Activated B cell treated with CpG ODN at 0.5 μM for 24 hours (primary cell): ENCODE measurements at regions not wholly inside any gene's neighbourhood (a gene's known extent, or its start where the extent isn't known, plus 50 kb on each side); places are given as distances from the start of the nearest gene placed in this dataset.

Experiments
- ATAC-seq: fragments of 200-7000 bp; cut with Tn5 transposase; one replicate; pipeline ENCODE4 v1.10.0; 2021; ENCODE audit warnings: low read depth, mild to moderate bottlenecking, moderate library complexity
- CTCF ChIA-PET: fragments of 350-600 bp; sonication (Branson Sonifier 250); formaldehyde crosslinking; loops from one replicate; lab custom pipeline; 2021; ENCODE audit warnings: antibody characterized with exemption; lab: Charles Lee
- POLR2A ChIA-PET: fragments of 350-600 bp; sonication (Branson Sonifier 250); formaldehyde crosslinking; loops from one replicate; lab custom pipeline; 2021; ENCODE audit warnings: antibody characterized with exemption; lab: Charles Lee
- DNase-seq: peaks from one replicate; pipeline ENCODE4 v3.0.0; 2022
- H3K27ac Mint-ChIP-seq: one replicate; pipeline ENCODE4 v1.8.0; 2020; ENCODE audit warnings: mixed read lengths
- H3K27me3 Mint-ChIP-seq: one replicate; pipeline ENCODE4 v1.8.0; 2021; ENCODE audit warnings: mixed read lengths
- H3K36me3 Mint-ChIP-seq: one replicate; pipeline ENCODE4 v1.8.0; 2021; ENCODE audit warnings: low read depth, mixed read lengths
- H3K4me1 Mint-ChIP-seq: one replicate; pipeline ENCODE4 v1.8.0; 2021; ENCODE audit warnings: mixed read lengths
- H3K4me3 Mint-ChIP-seq: one replicate; pipeline ENCODE4 v1.8.0; 2020; ENCODE audit warnings: mild to moderate bottlenecking, mixed read lengths
- H3K9me3 Mint-ChIP-seq: one replicate; pipeline ENCODE4 v1.8.0; 2020; ENCODE audit warnings: mixed read lengths
- CTCF ChIP-seq: fragments of 200-600 bp; IDR thresholded peaks from one replicate; pipeline ENCODE4 v1.8.0; 2022; ENCODE audit warnings: antibody characterized with exemption, mild to moderate bottlenecking
- intact Hi-C: fragments of 100-400 bp; cut with micrococcal nuclease; formaldehyde crosslinking; loops from one replicate; pipeline ENCODE4 v1.15.1; 2024

GRCh38 chr18:47457614-47458013 lies 206.2 kb upstream of the SKOR2 start:
- ChIA-PET CTCF (no interaction called here), POLR2A (no interaction called here)
- Mint-ChIP-seq H3K4me3 (no peak overlapping the region), H3K27me3 (no peaks in the 10 kb centered on the region), H3K9me3 (no peaks in the 10 kb centered on the region), H3K4me1 (no peaks in the 10 kb centered on the region), H3K36me3 (no peaks in the 10 kb centered on the region), H3K27ac (no peak overlapping the region)
- ATAC-seq (no peak), DNase-seq (no peak)
- TF ChIP-seq CTCF = no peak
- intact Hi-C loops = no loop called here

- TF ChIP-seq CTCF = no peak
- no peak for ATAC-seq
- intact Hi-C loops = no loop called here
Observed at GRCh38 chr18:47453038-47453437, 201.6 kb upstream of the SKOR2 start.

GRCh38 chr18:47448956-47449355 lies 197.5 kb upstream of the SKOR2 start:
- Mint-ChIP-seq H3K27ac (no peak overlapping the region), H3K36me3 (no peaks in the 10 kb centered on the region), H3K27me3 (no peaks in the 10 kb centered on the region), H3K4me3 (no peak overlapping the region), H3K9me3 (peaks cover 9% of the 10 kb centered on the region), H3K4me1 (no peaks in the 10 kb centered on the region)
- intact Hi-C loops = no loop called here
- no peak for DNase-seq
- POLR2A ChIA-PET = no interaction called here
- no peak for ATAC-seq
- TF ChIP-seq CTCF = no peak
- CTCF ChIA-PET = no interaction called here

More at GRCh38 chr18:47453038-47453437, 201.6 kb upstream of the SKOR2 start:
- H3K27me3 Mint-ChIP-seq = no peaks in the 10 kb centered on the region
- ChIA-PET POLR2A (no interaction called here), CTCF (no interaction called here)
- H3K36me3 Mint-ChIP-seq = no peaks in the 10 kb centered on the region
- no peaks in the 10 kb centered on the region for H3K4me1 Mint-ChIP-seq
- no peak for DNase-seq
- H3K27ac Mint-ChIP-seq = no peak overlapping the region
- no peak overlapping the region for H3K4me3 Mint-ChIP-seq
- H3K9me3 Mint-ChIP-seq = no peaks in the 10 kb centered on the region

- TF ChIP-seq CTCF = no peak
- H3K4me1 Mint-ChIP-seq = no peaks in the 10 kb centered on the region
Observed at GRCh38 chr18:47441914-47442313, 190.5 kb upstream of the SKOR2 start.

GRCh38 chr18:47438001-47438400 lies 186.5 kb upstream of the SKOR2 start:
- ATAC-seq (no peak), DNase-seq (no peak)
- Mint-ChIP-seq H3K9me3 (no peaks in the 10 kb centered on the region), H3K27me3 (peaks cover 17% of the 10 kb centered on the region), H3K4me3 (no peak overlapping the region), H3K27ac (no peak overlapping the region), H3K36me3 (no peaks in the 10 kb centered on the region), H3K4me1 (no peaks in the 10 kb centered on the region)
- POLR2A ChIA-PET = no interaction called here
- TF ChIP-seq CTCF = no peak
- intact Hi-C loops = no loop called here
- CTCF ChIA-PET = no interaction called here

More at GRCh38 chr18:47441914-47442313, 190.5 kb upstream of the SKOR2 start:
- CTCF ChIA-PET = no interaction called here
- intact Hi-C loops = no loop called here
- POLR2A ChIA-PET = no interaction called here
- ATAC-seq = no peak
- Mint-ChIP-seq H3K9me3 (peaks cover 3% of the 10 kb centered on the region), H3K27ac (no peak overlapping the region), H3K27me3 (peaks cover 8% of the 10 kb centered on the region), H3K36me3 (no peaks in the 10 kb centered on the region), H3K4me3 (no peak overlapping the region)
- DNase-seq = no peak
